Ovary (tissue), 7 donors: ENCODE measurements at regions not wholly inside any gene's neighbourhood (a gene's known extent, or its start where the extent isn't known, plus 50 kb on each side); places are given as distances from the start of the nearest gene placed in this dataset.
"Not testable (repeated sequence)": the region's sequence is repeated elsewhere in the genome, so short reads cannot be mapped to it uniquely, and the experiment has no call there.

ENCODE experiments used
- DNase-seq, 5 donors: peaks; one replicate each; pipeline ENCODE4 v3.0.0-alpha.2; 2019 to 2020
- H3K27ac ChIP-seq, 2 donors: fragments of 200-600 bp; one replicate each; pipeline versions ENCODE4 v1.5.1 to v1.8.0; 2019 to 2022
- H3K27me3 ChIP-seq: fragments of 200-600 bp; one replicate; pipeline ENCODE4 v1.8.0; 2022
- H3K36me3 ChIP-seq: fragments of 200-600 bp; sonication (generic); one replicate; pipeline ENCODE4 v1.5.1; 2019
- H3K4me1 ChIP-seq: one replicate; pipeline ENCODE4 v1.8.1; 2013; ENCODE audit warnings: mild to moderate bottlenecking, moderate library complexity; ENCODE audit not compliant: insufficient read depth
- H3K4me3 ChIP-seq: fragments of 200-600 bp; sonication (generic); one replicate; pipeline ENCODE4 v1.5.1; 2017
- H3K9me3 ChIP-seq, 2 donors: fragments of 200-600 bp in 1 of 2; sonication (generic) in 1 of 2; one replicate each; pipeline versions ENCODE4 v1.5.1 to v1.8.1; 2013 to 2019; ENCODE audit warnings: mild to moderate bottlenecking in 1 of 2, moderate library complexity in 1 of 2
- EP300 ChIP-seq: sonication (generic); formaldehyde crosslinking; IDR thresholded peaks from one replicate; pipeline ENCODE4 v1.6.1; 2017; ENCODE audit warnings: antibody characterized with exemption
- POLR2A ChIP-seq: fragments of 450-650 bp; IDR thresholded peaks from one replicate; pipeline ENCODE4 v1.6.1; 2017; ENCODE audit warnings: antibody characterized with exemption, mild to moderate bottlenecking, moderate library complexity
- WGBS, 3 donors: extraction: QIAGEN DNeasy Blood & Tissue Kit in 1 of 3; methylation state at CpG; one replicate each; pipeline versions ENCODE4 v1.1.5 to v1.1.7; 2013 to 2017; 5-methylcytosine and 5-hydroxymethylcytosine counted together
- intact Hi-C, 4 donors: fragments of 100-400 bp; cut with DNase I; formaldehyde crosslinking; loops; one replicate each; pipeline versions ENCODE4 v1.11.0 to v1.15.1; 2022 to 2023
- TF ChIP-seq, protein P1 (sequence below), 3 donors: fragments of 450-650 bp in 2 of 3; fragments of 200-600 bp in 1 of 3; IDR thresholded peaks; one replicate each; pipeline versions ENCODE4 v1.5.1 to v1.8.0; 2016 to 2022; ENCODE audit warnings: antibody characterized with exemption in 3 of 3, mild to moderate bottlenecking in 1 of 3
- donor health status: DM: no; HTN: no; CAD: no; lungs with moderate emphysema.
- donor health status: DM: no; HTN: no; CAD: no.
- donor health status: Bipolar disorder and iron deficiency.
- donor health status: DM: no; HTN: no; CAD: no.
- donor health status: DM: yes; HTN: yes; CAD: no.

DNA sequence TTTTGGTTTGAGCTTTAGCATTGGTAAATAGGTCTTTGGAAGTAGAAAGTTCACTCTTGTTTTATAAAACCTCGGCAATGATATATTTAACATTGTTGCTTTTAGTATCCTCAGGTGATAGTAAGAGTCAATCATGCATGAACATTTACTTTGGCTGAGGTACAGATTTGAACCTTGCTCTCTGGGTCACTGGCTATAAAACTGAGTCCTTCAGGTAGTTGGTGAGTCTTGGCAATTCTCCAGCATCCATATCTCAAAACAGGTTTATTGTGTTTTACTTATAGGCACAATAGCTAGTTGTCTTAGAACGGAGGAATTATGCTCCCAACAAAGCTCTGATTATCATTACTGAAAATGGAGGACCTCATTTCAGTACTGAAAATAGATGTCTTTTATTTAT, 75.1 kb downstream of the MAT2B start:
- Histone ChIP-seq H3K9me3 (no peaks in the 10 kb centered on the region), H3K27ac (no peak overlapping the region), H3K36me3 (no peaks in the 10 kb centered on the region), H3K4me3 (no peak overlapping the region), H3K4me1 (no peaks in the 10 kb centered on the region), H3K27me3 (no peaks in the 10 kb centered on the region)
- intact Hi-C loops = no loop called here
- DNase-seq = no peak
- TF ChIP-seq, protein P1, sequence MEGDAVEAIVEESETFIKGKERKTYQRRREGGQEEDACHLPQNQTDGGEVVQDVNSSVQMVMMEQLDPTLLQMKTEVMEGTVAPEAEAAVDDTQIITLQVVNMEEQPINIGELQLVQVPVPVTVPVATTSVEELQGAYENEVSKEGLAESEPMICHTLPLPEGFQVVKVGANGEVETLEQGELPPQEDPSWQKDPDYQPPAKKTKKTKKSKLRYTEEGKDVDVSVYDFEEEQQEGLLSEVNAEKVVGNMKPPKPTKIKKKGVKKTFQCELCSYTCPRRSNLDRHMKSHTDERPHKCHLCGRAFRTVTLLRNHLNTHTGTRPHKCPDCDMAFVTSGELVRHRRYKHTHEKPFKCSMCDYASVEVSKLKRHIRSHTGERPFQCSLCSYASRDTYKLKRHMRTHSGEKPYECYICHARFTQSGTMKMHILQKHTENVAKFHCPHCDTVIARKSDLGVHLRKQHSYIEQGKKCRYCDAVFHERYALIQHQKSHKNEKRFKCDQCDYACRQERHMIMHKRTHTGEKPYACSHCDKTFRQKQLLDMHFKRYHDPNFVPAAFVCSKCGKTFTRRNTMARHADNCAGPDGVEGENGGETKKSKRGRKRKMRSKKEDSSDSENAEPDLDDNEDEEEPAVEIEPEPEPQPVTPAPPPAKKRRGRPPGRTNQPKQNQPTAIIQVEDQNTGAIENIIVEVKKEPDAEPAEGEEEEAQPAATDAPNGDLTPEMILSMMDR (IDR thresholded peaks at IDR 0.05) = no peak
- TF ChIP-seq POLR2A (no peak), EP300 (no peak)
- WGBS, 3 donors = 63 to 74% (median 71%) methylated on average over 2 of the region's 2 CpGs

DNA sequence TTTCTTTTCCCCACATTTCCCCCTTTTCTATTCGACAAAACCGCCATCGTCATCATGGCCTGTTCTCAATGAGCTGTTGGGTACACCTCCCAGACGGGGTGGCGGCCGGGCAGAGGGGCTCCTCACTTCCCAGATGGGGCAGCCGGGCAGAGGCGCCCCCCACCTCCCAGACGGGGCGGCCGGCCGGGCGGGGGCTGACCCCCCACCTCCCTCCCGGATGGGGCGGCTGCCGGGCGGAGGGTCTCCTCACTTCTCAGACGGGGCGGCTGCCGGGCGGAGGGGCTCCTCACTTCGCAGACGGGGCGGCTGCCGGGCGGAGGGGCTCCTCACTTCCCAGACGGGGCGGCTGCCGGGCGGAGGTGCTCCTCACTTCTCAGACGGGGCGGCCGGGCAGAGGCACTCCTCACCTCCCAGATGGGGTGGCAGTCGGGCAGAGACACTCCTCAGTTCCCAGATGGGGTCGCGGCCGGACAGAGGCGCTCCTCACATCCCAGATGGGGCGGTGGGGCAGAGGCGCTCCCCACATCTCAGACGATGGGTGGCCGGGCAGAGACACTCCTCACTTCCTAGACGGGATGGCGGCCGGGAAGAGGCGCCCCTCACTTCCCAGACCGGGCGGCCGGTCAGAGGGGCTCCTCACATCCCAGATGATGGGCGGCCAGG, 78.2 kb downstream of the MAT2B start:
- H3K27me3 ChIP-seq, intact Hi-C loops, H3K36me3 ChIP-seq, DNase-seq, H3K4me3 ChIP-seq, H3K27ac ChIP-seq, H3K9me3 ChIP-seq, H3K4me1 ChIP-seq: not testable (repeated sequence)
- 95 to 96% (median 96%) methylated on average over 26 to 50 of the region's 50 CpGs for WGBS, 3 donors

DNA sequence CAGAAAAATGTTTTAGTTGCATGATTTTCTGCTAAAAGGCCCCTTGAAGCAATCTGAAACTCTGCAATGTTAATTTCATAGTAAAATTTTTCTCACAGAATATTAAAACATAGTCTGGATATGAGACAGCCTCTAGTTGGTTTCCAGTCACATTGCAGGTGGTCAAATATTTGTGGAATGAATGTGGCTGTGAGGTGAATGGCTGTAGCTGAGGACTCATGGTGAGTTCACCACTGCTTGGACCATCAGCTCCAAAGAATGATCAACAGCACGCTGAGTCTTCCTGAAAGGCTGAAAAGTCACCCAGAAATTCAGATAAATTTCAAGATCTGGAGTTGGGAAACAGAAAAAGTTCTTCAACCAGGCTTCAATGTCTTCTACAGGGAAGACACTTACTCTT, 79.8 kb downstream of the MAT2B start:
- intact Hi-C loops = no loop called here
- Histone ChIP-seq H3K27ac (no peak overlapping the region), H3K9me3 (no peaks in the 10 kb centered on the region), H3K27me3 (no peaks in the 10 kb centered on the region), H3K4me1 (no peaks in the 10 kb centered on the region), H3K36me3 (no peaks in the 10 kb centered on the region), H3K4me3 (no peak overlapping the region)
- TF ChIP-seq POLR2A (no peak), EP300 (no peak)
- TF ChIP-seq, protein P1 (IDR thresholded peaks at IDR 0.05) = no peak
- DNase-seq = no peak
- 85 to 89% (median 87%) methylated on average over 1 of the region's 1 CpG for WGBS, 3 donors

DNA sequence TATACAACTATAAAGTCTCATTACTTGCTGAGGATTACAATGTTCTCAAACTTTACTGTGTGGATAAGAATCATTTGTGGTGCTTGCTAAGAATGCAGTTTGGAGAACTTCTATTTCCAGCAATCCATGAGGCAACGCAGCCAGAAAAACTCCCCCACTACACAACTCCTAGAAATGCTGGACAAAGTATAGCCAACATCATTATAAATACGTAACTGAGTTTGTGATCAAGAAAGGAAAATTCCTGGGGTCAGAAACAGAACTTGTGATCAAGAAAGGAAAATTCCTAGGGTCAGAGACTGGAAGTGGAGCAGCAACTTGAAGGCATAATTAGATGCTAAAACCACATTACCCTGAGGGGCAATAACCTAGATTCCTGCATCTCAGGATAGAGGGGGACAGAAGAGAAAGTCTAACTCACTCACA, 81.1 kb downstream of the MAT2B start:
- H3K27me3 ChIP-seq = no peaks in the 10 kb centered on the region
- H3K9me3 ChIP-seq = no peaks in the 10 kb centered on the region
- DNase-seq = no peak
- no peak overlapping the region for H3K27ac ChIP-seq
- TF ChIP-seq, protein P1 (IDR thresholded peaks at IDR 0.05) = no peak
- no peak for TF ChIP-seq POLR2A
- no peak for TF ChIP-seq EP300
- 5 to 11% (median 10%) methylated on average over 2 of the region's 2 CpGs for WGBS, 3 donors
- H3K4me3 ChIP-seq = no peak overlapping the region
- no peaks in the 10 kb centered on the region for H3K4me1 ChIP-seq
- H3K36me3 ChIP-seq = no peaks in the 10 kb centered on the region
- intact Hi-C loops = no loop called here

DNA sequence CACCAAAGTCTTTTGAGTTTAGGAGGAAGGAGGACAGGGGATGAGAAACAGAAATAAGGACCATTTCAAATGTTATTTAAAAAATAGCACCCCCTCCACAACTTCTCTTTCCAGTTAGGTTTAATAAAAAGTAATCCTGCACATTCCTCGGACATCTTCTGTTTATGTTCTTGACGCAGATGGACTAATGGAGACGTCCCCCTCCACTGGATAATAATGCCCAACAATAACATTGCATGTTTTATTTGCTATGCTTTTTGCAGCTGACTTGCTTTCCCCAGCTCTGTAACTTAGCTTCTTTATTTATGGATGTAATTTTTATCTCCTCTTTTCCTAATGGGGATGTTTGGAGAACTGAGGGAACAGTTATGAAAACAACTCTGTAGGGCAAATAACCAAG, 89.5 kb downstream of the MAT2B start:
- Histone ChIP-seq H3K27ac (no peak overlapping the region), H3K27me3 (no peaks in the 10 kb centered on the region), H3K4me1 (peaks cover 8% of the 10 kb centered on the region), H3K36me3 (no peaks in the 10 kb centered on the region), H3K4me3 (no peak overlapping the region), H3K9me3 (no peaks in the 10 kb centered on the region)
- WGBS, 3 donors = 1 to 20% (median 3%) methylated on average over 3 of the region's 3 CpGs
- TF ChIP-seq, protein P1 (IDR thresholded peaks at IDR 0.05) = no peak
- TF ChIP-seq EP300 (no peak), POLR2A (no peak)
- no peak for DNase-seq
- intact Hi-C loops = no loop called here
